OCI-M1 (cell line): ENCODE measurements at regions not wholly inside any gene's neighbourhood (a gene's known extent, or its start where the extent isn't known, plus 50 kb on each side); places are given as distances from the start of the nearest gene placed in this dataset.

Experiments used
- DNase-seq: peaks from one replicate; lab custom pipeline; 2025; lab: John Stamatoyannopoulos, UW

DNA sequence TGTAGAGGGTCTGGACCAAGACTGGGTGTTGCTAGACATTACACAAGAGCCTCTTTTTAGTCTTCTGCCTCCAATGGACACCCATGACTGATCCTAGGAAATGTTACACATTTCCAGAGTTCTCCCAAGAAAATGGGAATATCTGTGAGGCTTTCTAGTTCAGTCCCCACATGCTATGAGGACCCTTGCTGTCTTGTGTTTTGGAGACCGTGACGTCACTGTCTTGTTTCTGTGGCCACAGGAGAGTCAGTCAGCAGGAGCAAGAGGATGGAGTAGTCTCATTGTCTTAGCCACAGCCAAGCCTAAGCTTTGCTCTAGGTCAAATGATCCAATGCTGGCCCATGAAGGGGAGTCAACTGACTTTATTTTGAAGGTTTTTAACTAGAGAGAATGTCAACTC, 820.1 kb upstream of the RBFOX1 start:
- DNase-seq = no peak

DNA sequence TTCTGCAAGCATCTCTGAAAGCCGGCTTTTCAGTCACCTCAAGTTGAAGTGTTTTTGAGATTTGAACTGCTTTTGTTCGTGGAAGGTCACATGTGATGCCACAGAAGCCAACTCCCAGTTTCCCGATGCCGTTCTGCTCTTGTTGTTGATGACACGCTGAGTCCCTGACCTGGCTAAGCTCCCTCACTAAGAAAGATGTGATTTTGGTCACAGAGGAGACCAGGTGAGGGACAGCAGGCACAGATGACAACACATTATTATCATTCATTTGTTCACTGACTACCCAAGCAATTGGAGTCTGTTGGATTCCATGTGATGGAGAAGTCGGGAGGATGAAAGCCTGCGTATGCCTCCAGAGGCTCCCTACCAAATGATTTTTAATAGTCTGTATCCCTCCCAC, 822.4 kb upstream of the RBFOX1 start:
- DNase-seq = no peak

DNA sequence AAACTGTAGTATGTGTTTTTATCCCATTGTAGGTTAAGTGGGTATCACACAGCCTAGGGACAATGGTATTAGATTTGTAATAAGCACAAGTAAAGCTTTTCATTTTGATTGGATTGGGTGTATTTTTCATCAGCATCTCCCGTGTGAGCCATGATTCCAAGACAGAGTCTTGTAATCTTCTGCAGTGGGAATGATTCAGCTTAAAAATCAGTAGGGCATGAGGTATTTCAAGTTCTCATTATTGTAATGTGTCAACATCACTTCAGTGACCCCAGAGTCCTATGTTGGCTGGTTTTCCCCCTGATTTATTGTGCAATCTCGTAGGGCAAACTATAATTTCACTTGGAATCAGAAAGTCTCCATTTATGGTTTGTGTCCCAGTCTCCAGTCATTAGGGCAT, 833.2 kb upstream of the RBFOX1 start:
- no peak for DNase-seq

DNA sequence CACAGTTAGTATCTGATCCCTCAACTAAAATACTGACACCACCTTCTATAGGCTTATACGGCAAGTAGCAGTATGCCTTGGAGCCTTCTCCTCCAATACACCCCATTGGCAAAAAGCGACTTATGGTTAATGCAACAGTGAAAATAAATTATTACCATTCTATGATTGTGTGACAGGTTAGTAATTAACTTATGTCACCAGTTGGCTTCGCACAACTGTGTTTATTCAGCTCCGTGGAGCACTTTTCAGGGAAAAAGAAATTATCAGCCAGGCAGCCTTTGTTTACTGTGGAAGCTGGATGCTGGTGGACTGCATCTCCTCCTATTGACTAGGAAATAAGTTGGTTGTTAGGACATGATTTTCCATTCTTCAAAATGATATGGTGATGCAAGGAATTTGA, 833.8 kb upstream of the RBFOX1 start:
- DNase-seq = no peak

DNA sequence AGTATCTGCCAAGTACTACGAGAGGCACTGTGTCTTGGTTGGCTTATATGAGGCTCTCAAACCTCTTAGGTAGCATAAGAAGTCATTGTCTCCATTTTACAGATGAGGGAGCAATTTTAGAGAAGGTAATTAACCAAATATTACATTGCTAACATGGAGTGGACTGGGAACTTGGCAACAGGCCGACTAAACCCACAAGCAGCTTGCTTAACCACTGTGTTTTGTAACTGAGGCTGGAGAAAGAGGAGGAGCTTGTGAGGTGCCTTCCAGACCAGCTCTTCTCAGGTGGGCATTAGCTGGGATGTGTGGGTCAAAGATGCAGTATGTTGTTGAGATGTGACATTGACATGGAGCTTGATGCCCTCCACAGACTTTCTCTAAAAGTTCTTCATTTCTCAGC, 835.6 kb upstream of the RBFOX1 start:
- DNase-seq = no peak

DNA sequence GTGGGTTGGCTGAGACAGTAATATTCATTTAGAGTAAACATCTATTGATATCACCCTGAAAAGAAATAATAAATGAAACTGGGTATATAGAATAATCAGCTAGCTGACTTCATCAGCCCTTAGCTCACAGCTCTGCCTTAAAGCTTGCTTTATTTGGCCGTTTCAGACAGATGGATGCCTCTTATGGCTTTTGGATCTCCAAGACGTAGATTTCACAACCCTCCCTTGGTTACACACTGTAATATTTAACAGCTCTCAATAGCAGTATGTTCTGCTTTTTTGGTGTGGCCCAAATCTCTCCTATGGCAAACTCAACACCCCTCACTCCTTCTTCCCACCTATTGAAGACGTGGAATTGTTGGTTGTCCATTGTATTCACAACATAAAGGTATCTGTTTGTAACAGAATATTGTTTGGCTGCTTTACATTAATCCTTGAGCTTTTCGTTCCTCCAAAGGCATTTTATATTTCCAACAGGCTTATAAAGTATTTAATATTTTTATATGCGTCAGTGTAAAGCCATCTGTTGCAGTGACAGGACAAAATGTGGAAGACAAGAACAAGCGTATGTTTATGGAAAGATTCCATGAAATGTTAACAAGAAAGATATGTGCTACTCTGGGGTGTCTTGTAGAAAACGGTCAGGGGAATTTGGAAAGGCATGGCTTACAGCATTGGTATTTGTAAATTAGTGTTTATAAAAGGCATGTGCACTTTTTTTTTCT, 837.0 kb upstream of the RBFOX1 start:
- DNase-seq = no peak

DNA sequence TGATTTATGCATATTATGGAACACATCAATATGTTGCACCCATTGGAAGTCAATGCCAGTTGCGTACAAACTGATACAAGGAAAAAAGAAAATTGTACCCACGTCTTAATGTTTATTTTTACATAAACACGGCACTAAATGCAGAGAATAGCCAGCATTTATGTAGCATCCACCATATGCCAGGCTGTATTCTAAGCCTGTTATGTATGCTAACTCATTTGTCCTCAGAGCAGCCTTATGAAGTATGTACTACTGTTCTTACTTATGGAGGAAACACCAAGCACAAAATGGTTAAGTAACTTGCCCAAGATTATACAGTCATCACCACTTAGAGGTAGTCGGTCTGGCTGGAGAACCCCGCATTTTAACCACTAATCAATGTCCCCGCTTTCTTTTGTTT, 837.9 kb upstream of the RBFOX1 start:
- no peak for DNase-seq

DNA sequence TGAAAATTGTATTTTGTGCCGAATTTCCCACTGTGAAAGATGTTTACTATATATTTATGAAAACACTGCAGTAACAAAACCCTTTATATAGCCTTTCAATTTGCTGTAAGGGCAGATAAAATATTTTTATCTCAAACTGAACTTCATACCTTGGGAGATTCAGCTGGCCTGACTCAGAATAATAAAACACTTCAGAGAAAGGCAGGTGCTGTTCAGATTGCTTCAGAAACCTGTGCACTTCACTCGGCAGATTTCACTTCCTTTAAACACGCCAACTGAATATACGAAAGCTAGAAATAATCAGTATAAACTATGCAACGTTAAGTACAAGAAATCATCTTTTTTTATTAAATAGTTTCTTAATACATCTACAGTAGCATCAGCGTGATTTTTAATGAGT, 839.1 kb upstream of the RBFOX1 start:
- DNase-seq = no peak

DNA sequence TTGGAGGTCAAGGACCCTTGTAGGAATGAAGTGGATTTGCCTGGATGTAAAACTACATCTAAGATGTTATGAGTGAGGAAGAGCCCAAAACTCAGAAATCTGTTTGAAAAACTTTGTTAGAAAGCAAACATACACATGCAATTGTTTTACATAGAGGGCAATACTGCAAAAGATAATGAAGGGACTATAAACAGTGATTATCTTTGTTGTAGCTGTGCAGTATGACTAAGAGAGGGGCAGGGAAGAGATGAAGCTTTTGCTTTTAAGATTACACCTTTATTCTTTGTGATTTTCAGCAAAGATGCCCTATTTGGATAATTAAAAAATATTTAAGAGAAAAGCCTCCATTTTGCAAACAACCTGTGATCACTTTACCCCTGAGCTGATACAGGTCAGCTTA, 839.9 kb upstream of the RBFOX1 start:
- DNase-seq = no peak

DNA sequence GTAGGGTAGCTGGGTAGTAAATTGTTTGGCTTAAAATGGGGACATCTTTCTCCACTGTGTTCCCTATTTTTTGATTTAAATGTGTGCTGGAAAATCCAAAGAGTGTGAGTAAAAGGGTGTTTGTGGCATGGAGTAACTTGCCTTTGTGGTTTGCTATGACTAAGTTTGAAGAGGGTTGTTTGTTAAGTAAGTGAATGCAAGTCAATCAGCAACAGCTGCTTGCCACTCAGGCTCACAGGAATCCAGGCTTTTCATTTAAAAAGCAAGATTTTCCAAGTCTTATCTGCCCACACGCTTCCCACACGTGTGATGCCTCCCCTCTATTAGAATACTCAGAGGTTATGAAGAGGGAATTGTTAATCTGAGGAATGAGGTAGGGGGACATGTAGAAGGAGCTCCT, 847.7 kb upstream of the RBFOX1 start:
- DNase-seq = no peak

DNA sequence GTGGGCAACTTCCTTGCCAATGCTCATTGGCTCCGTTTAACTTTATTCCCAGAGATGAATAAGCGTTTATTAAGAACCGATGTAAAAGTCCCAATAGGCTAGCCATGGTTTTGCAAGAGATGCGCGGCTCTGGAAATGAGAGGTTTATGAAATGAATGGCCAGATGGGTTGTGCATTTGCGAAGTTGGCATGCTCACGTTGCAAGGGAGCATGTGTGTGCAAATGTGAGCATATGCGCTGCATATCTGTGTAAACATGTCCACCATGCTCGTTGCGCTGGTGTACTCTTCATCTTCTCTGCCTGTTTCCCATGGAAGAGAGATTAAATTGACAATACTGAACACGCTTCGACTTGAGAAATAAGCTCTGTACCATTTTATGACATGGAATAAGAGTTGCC, 848.6 kb upstream of the RBFOX1 start:
- no peak for DNase-seq

DNA sequence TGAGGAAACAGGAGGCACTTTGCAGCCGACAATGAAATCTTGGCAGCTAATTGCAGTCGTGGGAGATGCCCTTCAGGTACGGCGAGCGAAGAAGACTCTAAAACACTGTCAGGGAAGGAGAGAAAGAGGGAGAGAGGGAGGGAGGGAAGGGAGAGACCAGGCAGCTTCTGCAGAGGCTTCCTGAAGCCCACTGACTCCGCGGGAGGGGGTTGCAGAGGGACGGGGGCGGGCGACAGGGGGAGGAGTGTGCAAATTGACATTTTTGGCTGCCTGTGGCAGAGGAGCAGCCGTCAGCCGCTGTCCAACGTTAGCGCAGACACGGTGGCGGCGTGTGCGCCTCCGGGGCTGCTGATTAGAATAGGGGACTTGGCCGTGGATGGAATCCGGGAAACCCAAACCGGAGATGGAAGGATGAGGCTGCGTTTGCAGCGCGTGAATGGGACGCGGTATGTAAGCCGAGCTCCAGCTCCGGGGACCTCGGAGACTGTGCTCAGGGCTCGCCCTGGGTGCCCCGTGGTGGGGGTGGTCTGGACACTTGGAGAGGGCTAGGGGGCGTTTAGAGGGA, 849.1 kb upstream of the RBFOX1 start:
- DNase-seq = no peak

DNA sequence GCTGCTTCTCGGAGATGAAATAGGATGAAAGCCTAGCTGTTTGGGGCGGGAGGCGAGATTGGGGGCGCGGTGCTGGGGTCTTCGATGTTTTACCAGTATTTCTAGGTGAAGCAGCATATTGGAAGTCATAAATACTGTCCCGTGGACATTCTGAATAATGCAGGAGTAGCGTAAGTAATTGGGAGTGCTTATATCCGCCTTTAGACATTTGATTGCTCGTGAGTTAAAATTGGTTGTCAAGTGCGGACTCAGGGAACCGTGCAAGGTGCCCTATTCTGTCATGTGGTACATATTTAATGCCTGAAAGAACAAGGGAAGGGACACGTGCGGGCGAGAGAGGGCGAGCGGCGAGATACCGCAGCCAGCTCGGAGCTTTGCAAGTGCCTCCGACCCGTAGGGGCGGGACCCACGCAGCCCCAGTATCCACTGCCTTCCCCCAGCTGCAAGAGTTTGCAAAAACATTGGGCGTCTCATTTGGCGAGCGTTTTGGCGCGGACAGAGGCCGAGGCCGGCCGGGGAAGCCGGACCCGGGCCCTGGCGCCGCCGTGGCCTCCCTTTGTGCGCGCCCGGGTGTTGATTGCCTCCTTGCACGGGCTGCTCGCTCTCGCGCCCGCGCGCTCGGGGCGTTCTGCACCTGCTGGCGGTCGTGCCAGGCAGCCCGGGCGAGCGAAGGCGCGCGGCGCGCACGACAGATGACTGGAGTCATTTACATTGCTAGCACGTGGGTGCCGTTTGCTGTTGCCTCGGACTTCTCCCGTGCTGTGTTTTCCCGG, 849.8 kb upstream of the RBFOX1 start:
- DNase-seq = no peak

DNA sequence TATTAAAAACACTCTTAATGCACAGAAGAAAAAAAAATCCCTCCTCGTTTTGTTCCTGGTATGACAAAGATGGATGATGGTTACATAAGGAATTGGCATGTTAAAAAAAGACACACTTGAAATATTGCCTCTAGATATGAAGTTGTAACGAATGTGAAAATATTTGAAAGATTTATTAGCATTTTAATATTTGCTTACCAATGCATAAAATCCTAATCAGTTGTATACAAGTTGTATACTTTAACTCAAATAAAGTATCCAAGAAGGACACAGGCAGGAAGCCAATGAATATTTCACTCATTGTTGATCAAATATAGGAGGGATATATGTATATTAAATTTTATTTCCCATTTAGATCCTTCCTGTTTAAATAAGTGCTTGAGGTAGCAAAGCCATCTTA, 850.8 kb upstream of the RBFOX1 start:
- no peak for DNase-seq

DNA sequence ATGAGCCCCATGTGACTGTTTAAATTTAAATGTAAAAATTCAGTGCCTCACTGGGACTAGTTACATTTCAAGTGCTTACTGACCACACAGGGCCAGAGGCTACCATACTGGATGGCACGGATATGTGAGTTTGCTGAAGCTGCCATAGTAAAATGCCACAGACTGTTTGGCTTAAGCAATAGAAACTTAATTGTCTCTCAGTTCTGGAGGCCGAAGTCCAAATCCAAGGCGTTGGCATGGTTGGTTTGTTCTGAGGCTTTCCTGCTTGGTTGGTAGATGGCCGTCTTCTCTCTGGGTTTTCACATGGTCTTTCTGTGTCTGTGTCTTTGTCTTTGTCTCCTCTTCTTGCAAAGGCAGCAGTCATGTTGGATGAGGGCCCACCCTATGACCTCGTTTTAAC, 878.9 kb upstream of the RBFOX1 start:
- no peak for DNase-seq

DNA sequence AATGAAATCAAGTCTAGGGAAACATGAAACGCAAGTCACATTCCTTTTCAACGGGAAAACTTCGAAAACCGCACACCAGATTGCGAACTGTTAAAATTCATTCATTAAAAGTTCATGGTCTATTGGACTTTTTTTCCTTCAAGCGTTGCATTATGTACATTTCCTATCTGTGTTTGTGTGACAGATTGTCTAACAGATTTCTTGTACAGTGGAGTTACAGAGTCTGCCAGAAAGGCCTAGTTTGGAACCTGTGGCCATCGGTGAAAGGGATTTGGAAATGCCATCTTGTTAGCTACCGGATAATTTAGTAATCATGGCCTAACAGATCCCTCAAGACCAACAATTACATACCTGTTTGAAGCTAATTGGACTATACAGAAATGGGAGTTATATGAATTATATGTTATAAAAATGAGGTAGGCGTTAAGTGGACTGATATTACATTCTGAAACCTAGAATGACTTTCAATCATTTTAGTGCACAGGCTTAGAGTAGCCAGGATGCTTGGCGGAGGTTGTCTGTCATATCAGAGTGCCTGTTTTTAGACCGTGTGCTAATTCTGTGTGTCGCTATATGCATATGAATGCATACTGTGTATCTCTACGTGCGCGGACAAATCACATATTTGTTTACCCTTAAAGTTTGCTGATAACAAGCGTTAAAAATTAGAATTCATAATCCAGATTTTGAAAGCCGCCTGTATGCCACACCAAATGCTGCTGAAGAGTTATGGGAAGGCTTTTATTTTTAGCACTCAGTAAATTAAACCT, 885.4 kb upstream of the RBFOX1 start:
- no peak for DNase-seq

DNA sequence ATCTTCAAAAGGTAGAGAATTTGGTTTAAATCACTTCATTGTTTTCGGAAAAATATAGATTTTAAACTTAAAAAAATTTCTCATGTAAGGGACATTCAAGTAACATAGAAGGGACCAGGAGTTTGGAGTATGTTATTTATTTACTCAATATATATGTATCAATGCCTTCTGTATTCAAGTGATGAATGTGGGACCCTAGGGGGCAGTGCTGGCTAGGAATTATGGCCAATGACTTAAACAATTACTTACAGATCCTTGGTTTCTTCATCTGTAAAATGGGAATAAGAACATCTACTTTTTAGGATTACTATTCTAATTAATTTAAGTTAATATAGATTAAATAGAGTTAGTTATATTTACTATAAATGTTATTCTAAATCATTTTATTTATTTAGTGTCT, 886.3 kb upstream of the RBFOX1 start:
- DNase-seq = peak; percentile 1

DNA sequence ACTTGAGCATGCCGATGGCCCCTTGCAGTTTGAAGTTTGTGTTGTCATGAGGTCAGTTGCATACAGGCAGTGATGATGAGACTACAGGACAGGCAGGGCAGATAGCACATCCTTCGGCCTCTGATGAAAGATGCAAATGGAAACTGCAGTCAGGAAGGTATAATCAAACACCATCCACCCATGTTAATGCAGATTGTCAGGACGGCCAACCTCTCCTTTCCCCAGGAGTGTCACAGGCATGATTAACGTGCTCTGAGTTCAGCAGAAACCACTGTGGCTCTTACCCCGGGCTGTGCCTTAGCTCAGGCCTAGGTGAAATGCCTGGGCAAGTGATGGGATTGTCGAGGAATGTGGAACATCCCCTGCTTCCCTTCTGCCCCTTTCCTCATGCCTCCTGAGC, 893.5 kb upstream of the RBFOX1 start:
- DNase-seq = no peak

DNA sequence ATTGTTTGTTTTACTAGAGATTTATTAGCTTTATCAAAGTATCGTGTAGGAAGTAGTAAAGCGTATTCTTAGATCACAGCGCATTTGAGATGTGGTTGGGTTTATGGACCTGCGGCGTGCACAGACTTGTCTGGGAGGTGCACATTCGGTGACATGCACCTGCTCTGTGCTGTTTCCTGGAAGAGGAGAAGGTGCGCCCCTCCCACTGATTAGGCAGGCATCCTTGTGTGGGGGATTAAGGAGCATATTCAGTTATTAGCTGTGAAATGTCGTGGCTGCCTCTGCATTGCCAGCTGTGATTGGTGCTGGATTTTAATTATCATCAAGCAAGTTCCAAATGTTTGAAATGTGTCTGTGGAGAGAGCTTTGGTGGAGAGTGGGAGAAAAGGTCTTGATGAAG, 903.8 kb upstream of the RBFOX1 start:
- no peak for DNase-seq

DNA sequence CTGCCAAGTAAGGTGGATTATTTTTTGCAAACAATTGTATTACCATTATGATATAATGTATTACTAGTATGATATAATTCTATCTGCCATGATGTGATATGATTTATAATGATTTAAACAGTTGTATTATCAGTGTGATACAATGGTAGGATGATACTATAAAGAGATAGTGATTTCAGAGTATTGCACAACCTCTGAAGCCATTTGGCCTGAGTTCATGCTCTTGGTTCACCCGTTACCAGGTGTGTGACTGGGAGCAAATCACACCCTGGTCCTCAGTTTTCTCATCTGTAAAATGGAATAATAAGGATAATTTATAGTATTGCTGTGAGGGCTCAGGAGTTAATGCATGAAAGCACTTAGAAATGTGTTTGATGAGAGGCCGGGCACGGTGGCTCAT, 905.0 kb upstream of the RBFOX1 start:
- no peak for DNase-seq

DNA sequence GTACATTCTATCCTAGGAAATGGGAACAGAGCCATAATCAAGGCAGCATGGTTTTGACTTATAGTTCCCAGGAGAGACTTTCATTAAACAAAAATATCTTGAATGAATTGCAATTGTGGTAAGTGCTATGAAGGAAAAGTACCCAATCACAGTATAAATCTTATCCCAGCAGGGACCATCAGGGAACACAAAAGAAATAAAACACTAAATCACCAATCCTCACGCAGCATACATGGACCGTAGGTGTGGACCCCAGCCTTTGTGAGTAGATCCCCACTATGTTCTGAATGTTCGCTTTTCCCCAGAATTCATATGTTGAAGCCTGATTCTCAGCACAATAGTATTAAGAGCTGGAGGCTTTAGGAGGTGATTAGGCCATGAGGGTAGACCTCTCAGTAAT, 925.0 kb upstream of the RBFOX1 start:
- DNase-seq = no peak

DNA sequence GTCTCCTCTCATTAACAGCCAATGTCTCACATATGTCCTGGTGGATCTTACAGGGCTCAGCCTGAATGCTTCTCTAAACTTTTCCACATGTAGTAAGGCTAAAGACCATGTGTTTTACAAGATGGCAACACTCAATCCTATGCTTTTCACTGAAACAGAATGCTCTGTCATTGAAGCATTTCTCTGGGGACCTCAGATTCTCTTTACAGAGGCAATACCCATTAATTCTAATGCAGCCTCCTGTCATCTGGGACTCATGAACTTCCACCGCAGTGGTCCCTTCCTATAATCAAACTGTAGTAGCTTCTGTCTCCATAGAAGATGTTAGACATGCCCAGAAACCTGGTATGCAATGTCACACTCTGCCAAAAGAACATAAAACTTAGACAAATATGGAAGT, 926.6 kb upstream of the RBFOX1 start:
- no peak for DNase-seq

DNA sequence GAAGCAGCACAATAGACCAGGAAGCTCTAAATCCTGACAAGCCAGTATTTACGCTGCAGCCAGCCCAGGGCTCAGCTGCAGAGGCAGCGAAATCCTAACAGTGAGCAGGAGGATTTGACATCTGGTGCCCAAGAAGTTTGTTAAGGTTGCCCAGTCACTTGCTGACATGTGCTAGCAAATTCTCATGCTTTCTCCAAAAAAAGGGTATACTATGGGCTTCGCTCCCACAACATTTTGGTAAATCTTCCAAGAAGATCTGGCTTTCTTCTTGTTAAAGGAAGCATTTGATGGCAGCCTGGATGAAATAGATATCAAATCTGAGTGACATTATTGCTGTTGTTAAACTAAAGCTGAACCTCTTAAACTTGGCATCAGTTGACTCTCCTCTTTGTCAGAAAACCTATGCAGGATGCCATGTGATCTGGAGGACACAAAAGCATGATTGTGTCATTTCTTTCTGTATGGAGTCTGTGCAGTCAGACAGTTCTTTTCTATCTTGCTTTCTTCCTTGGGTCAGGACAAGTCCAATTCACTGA, 949.7 kb upstream of the RBFOX1 start:
- DNase-seq = no peak
